Neural cell (in vitro differentiated cells): ENCODE measurements at regions not wholly inside any gene's neighbourhood (a gene's known extent, or its start where the extent isn't known, plus 50 kb on each side); places are given as distances from the start of the nearest gene placed in this dataset.
"Not testable (repeated sequence)": the region's sequence is repeated elsewhere in the genome, so short reads cannot be mapped to it uniquely, and the experiment has no call there.

Source experiments
- MXI1 ChIP-seq: fragments of 450-650 bp; conservative IDR thresholded peaks from 2 replicates; pipeline ENCODE4 v1.6.1; 2014; ENCODE audit warnings: antibody characterized with exemption, mild to moderate bottlenecking; ENCODE audit not compliant: poor library complexity, severe bottlenecking
- POLR2AphosphoS5 ChIP-seq: IDR thresholded peaks from 2 replicates; pipeline ENCODE4 v1.6.1; 2012
- RAD21 ChIP-seq: fragments of 450-650 bp; conservative IDR thresholded peaks from 2 replicates; pipeline ENCODE4 v1.6.1; 2014; ENCODE audit warnings: antibody characterized with exemption, mild to moderate bottlenecking, moderate library complexity
- SMC3 ChIP-seq: fragments of 450-650 bp; conservative IDR thresholded peaks from 2 replicates; pipeline ENCODE4 v1.6.1; 2014; ENCODE audit warnings: antibody characterized with exemption, mild to moderate bottlenecking, moderate library complexity; ENCODE audit not compliant: poor library complexity
- TF ChIP-seq, protein P1 (sequence below): fragments of 450-650 bp; IDR thresholded peaks from 2 replicates; pipeline ENCODE4 v1.5.1; 2014; ENCODE audit warnings: antibody characterized with exemption, mild to moderate bottlenecking, moderate library complexity; ENCODE audit not compliant: poor library complexity, severe bottlenecking

DNA sequence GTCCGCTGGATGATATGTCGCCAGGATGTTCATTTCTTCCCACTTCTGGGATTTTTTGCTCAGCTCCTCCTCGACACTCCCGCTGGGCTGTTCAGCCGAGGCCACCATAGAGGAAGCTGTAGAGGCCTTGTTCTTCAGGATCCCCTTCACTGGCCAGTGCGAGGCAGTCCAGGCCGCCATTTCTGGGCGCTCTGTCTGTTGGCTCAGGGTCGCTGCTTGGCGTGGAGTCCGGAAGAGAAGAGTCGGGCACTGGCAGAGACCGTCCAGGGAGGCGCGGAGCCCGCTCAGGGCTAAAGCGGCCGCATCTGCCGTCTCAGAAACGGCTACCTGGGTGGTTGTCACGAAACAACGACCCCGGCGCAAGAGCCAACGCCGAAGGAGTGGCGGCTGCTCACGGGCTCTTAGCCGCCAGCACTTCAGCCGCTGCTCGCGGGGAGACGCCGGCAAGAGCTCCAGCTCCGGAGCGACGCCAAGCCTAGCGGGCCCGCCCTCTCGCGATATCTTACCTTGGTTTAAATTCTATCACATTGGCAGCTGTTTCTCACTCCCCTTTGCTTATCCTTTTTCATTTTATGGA, 2395.9 kb upstream of the PCDH20 start:
- TF ChIP-seq, protein P1, sequence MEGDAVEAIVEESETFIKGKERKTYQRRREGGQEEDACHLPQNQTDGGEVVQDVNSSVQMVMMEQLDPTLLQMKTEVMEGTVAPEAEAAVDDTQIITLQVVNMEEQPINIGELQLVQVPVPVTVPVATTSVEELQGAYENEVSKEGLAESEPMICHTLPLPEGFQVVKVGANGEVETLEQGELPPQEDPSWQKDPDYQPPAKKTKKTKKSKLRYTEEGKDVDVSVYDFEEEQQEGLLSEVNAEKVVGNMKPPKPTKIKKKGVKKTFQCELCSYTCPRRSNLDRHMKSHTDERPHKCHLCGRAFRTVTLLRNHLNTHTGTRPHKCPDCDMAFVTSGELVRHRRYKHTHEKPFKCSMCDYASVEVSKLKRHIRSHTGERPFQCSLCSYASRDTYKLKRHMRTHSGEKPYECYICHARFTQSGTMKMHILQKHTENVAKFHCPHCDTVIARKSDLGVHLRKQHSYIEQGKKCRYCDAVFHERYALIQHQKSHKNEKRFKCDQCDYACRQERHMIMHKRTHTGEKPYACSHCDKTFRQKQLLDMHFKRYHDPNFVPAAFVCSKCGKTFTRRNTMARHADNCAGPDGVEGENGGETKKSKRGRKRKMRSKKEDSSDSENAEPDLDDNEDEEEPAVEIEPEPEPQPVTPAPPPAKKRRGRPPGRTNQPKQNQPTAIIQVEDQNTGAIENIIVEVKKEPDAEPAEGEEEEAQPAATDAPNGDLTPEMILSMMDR, result not testable (repeated sequence)
- TF ChIP-seq MXI1, POLR2AphosphoS5, RAD21, SMC3: not testable (repeated sequence)
